ENCODE measurements at regions not wholly inside any gene's neighbourhood (a gene's known extent, or its start where the extent isn't known, plus 50 kb on each side); places are given as distances from the start of the nearest gene placed in this dataset.

DNA sequence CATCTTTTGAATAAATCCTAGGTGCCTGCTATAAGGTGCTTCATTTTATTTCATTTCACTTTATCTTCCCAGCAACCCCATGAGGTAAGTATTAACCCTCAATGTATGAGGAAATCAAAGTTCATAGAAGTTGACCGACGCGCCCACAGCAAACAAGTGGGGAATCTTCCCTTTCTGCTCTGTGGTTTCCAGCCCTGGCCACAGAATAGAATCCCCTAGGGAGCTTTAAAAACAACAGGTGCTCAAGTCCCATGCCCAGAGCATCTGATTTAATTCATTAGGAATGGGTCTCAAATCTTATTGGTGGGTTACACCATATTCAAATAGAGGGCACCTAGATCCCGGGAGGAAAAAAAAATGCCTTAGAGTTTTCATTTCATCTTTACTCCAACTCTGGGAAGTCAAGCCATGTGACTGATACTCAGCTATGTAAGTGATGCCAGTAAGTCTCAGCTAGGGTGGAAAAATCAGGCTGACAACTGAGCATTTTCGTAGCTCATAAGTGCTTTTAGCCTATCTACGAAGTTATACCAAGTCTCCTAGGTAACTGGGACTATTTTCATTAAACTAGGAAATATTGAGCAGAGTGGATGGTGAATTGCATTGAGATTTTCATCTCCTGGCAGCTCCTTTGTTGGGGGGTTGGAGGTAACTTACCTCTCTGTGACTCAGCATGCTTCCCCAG lies 353.4 kb upstream of the SLC30A5 start:
- H3K36me3 ChIP-seq (ENCODE audit: control insufficient read depth in 4 of 4, insufficient read depth in 4 of 4, low read length in 4 of 4), result no peaks in the 10 kb centered on the region
- H3K4me1 ChIP-seq (ENCODE audit: control insufficient read depth in 5 of 5, insufficient read depth in 5 of 5, low read length in 5 of 5), result no peaks in the 10 kb centered on the region
- H3K4me3 ChIP-seq, result no peak overlapping the region
- H3K27ac ChIP-seq (ENCODE audit: low read depth in 1 of 2, low read length in 1 of 2), result no peak overlapping the region
- ATAC-seq (ENCODE audit: insufficient read depth, low FRiP score), result no peak
- DNase-seq, result no peak
- no peaks in the 10 kb centered on the region for H3K9me3 ChIP-seq (ENCODE audit: control insufficient read depth in 4 of 4, insufficient read depth in 3 of 4, low read length in 3 of 4)
- no peak overlapping the region for H3K9ac ChIP-seq (ENCODE audit: insufficient read depth in 1 of 2, low read length in 2 of 2)
- WGBS, 2 donors, result 77 to 88% methylated on average over 6 of the region's 6 CpGs
- no peaks in the 10 kb centered on the region for H3K27me3 ChIP-seq (ENCODE audit: control insufficient read depth in 3 of 3, insufficient read depth in 3 of 3, low read length in 2 of 3)
- TF ChIP-seq, protein P1, sequence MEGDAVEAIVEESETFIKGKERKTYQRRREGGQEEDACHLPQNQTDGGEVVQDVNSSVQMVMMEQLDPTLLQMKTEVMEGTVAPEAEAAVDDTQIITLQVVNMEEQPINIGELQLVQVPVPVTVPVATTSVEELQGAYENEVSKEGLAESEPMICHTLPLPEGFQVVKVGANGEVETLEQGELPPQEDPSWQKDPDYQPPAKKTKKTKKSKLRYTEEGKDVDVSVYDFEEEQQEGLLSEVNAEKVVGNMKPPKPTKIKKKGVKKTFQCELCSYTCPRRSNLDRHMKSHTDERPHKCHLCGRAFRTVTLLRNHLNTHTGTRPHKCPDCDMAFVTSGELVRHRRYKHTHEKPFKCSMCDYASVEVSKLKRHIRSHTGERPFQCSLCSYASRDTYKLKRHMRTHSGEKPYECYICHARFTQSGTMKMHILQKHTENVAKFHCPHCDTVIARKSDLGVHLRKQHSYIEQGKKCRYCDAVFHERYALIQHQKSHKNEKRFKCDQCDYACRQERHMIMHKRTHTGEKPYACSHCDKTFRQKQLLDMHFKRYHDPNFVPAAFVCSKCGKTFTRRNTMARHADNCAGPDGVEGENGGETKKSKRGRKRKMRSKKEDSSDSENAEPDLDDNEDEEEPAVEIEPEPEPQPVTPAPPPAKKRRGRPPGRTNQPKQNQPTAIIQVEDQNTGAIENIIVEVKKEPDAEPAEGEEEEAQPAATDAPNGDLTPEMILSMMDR (IDR thresholded peaks at IDR 0.05; ENCODE audit: control extremely low read depth, extremely low read depth), result no peak

DNA sequence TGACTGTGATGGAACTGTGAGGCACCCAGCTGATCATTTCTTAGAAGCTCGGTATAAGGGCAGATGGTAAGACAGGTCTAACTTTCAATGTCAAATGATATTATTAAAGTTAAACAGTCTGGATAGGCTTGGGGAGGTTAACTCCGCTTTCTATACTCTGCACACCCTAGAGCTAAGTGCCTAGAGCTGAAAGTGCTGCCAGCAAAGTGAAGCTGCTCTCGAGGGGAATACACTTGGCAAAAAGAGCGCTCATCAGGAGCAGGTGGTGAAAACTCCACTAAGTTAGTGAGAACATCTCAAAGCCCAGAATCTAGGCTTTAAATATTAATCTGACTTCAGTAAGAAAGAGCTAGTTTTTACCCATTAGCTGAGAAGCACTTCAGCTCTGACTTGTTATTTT lies 349.6 kb upstream of the SLC30A5 start:
- Histone ChIP-seq H3K27ac (ENCODE audit: low read depth in 1 of 2, low read length in 1 of 2) (no peak overlapping the region), H3K9ac (ENCODE audit: insufficient read depth in 1 of 2, low read length in 2 of 2) (no peak overlapping the region), H3K4me1 (ENCODE audit: control insufficient read depth in 5 of 5, insufficient read depth in 5 of 5, low read length in 5 of 5) (no peaks in the 10 kb centered on the region), H3K4me3 (no peak overlapping the region), H3K27me3 (ENCODE audit: control insufficient read depth in 3 of 3, insufficient read depth in 3 of 3, low read length in 2 of 3) (no peaks in the 10 kb centered on the region), H3K9me3 (ENCODE audit: control insufficient read depth in 4 of 4, insufficient read depth in 3 of 4, low read length in 3 of 4) (no peaks in the 10 kb centered on the region), H3K36me3 (ENCODE audit: control insufficient read depth in 4 of 4, insufficient read depth in 4 of 4, low read length in 4 of 4) (no peaks in the 10 kb centered on the region)
- no peak for ATAC-seq (ENCODE audit: insufficient read depth, low FRiP score)
- WGBS, 2 donors, result 91 to 96% methylated on average over 4 of the region's 4 CpGs
- DNase-seq, result no peak
- TF ChIP-seq, protein P1 (IDR thresholded peaks at IDR 0.05; ENCODE audit: control extremely low read depth, extremely low read depth), result no peak

DNA sequence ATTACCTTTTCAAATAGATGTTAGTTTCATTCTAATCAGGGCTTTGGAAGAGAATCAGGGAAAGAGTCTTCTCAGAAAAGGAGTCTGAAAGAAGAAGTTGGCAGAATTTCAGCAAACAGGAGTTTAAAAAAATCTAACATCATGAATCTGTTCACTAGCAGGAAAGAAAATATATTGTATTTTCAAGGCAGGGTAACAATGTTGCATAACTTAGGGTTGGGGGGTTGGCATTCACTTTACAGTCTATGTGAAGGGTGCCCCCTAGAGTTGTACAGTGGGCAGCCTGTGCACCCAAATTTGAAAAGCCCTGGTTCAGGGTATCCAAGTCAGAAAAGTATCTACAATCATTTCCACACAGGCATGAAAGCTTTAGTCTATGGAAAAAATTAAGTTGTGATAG lies 348.4 kb upstream of the SLC30A5 start:
- Histone ChIP-seq H3K27ac (ENCODE audit: low read depth in 1 of 2, low read length in 1 of 2) (no peak overlapping the region), H3K27me3 (ENCODE audit: control insufficient read depth in 3 of 3, insufficient read depth in 3 of 3, low read length in 2 of 3) (no peaks in the 10 kb centered on the region), H3K4me3 (no peak overlapping the region), H3K9me3 (ENCODE audit: control insufficient read depth in 4 of 4, insufficient read depth in 3 of 4, low read length in 3 of 4) (no peaks in the 10 kb centered on the region), H3K36me3 (ENCODE audit: control insufficient read depth in 4 of 4, insufficient read depth in 4 of 4, low read length in 4 of 4) (no peaks in the 10 kb centered on the region), H3K9ac (ENCODE audit: insufficient read depth in 1 of 2, low read length in 2 of 2) (no peak overlapping the region), H3K4me1 (ENCODE audit: control insufficient read depth in 5 of 5, insufficient read depth in 5 of 5, low read length in 5 of 5) (no peaks in the 10 kb centered on the region)
- TF ChIP-seq, protein P1 (IDR thresholded peaks at IDR 0.05; ENCODE audit: control extremely low read depth, extremely low read depth), result no peak
- DNase-seq, result peak in 2 of 3 donors; percentile 62 to 71
- ATAC-seq (ENCODE audit: insufficient read depth, low FRiP score), result no peak

DNA sequence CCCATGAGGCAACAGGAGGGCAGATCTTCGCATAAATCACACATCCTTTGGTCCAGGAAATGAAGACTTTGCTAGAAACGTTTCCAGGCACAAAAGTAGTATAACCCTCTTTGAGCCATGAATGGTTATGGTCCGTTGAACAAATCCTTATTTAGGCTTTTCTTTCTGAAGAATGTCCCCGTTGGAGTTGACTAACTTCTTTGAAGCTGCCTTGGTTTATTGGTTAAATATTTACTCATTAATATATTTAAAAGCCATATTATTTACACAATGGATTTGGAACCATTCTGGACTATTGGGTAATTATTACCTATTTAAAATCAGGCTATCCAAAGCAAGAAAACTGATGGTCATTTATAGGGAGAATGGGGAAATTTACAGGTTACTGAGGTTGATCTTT lies 347.6 kb upstream of the SLC30A5 start:
- TF ChIP-seq, protein P1 (IDR thresholded peaks at IDR 0.05; ENCODE audit: control extremely low read depth, extremely low read depth), result no peak
- Histone ChIP-seq H3K27ac (ENCODE audit: low read depth in 1 of 2, low read length in 1 of 2) (no peak overlapping the region), H3K27me3 (ENCODE audit: control insufficient read depth in 3 of 3, insufficient read depth in 3 of 3, low read length in 2 of 3) (no peaks in the 10 kb centered on the region), H3K36me3 (ENCODE audit: control insufficient read depth in 4 of 4, insufficient read depth in 4 of 4, low read length in 4 of 4) (no peaks in the 10 kb centered on the region), H3K9me3 (ENCODE audit: control insufficient read depth in 4 of 4, insufficient read depth in 3 of 4, low read length in 3 of 4) (no peaks in the 10 kb centered on the region), H3K4me1 (ENCODE audit: control insufficient read depth in 5 of 5, insufficient read depth in 5 of 5, low read length in 5 of 5) (no peaks in the 10 kb centered on the region), H3K9ac (ENCODE audit: insufficient read depth in 1 of 2, low read length in 2 of 2) (no peak overlapping the region), H3K4me3 (no peak overlapping the region)
- ATAC-seq (ENCODE audit: insufficient read depth, low FRiP score) (no peak), DNase-seq (no peak)
- 63 to 75% methylated on average over 4 of the region's 4 CpGs for WGBS, 2 donors

Data from lung (tissue), 11 donors.